Head of caudate nucleus (tissue), 42 donors: ENCODE measurements at regions not wholly inside any gene's neighbourhood (a gene's known extent, or its start where the extent isn't known, plus 50 kb on each side); places are given as distances from the start of the nearest gene placed in this dataset.

Source experiments
- DNase-seq, 42 donors: peaks; one replicate each; pipeline versions ENCODE4 v3.0.0 to v3.0.0-alpha.2; 2020 to 2021; ENCODE audit warnings: mixed read lengths in 7 of 42
- intact Hi-C: fragments of 100-400 bp; cut with DNase I; formaldehyde crosslinking; loops from one replicate; pipeline ENCODE4 v1.15.0; 2022

DNA sequence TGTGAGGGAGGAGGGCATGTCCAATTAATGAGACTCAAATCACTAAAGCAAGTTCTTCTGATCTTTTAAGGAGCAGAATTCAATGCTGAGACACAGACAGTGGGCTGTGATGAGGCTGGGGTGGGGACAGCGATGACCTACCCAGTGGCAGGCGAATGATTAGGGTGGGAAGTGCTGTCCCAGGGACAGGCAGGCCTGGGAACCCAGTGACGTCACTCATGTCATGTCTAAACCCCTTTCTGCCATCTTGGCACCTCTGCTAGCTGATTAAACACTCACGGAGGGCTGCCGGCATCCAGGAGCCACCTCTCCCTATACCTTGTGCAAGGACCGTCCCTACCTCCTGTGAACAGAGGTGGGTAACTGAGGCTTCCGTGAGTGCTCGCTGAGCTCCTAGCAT is 1235.2 kb downstream of the TBC1D22A start:
- peak in 1 of 42 donors; percentile 4 for DNase-seq
- intact Hi-C loops = no loop called here

- DNase-seq = peak in 1 of 42 donors; percentile 22
- intact Hi-C loops = no loop called here
These were observed 1234.7 kb downstream of the TBC1D22A start for GRCh38 chr22:47997052-47997590.

- peak in 1 of 42 donors; percentile 10 for DNase-seq
These were observed 1234.0 kb downstream of the TBC1D22A start for GRCh38 chr22:47996446-47996857.

DNA sequence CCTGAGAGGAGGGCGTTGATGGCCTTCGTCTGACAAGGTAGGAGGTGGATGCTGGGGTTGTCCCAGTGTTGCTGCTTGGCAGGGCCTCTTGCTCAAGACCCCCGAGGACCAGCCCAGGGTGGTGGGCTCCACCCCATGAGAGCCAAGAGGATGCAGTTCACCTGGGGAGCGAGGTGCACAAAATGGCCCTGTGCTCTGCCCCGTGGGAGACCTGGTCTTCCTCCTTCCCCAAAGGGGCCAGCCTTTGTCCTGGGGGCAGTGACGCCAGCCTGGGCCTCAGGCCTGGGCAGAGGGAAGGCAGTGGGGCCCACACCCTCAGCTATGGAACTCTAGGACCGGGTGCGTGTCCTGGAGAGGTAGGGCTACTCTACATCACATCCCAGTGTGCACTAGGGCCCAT is 1233.3 kb downstream of the TBC1D22A start:
- intact Hi-C loops = no loop called here
- DNase-seq = peak in 1 of 42 donors; percentile 32

More at GRCh38 chr22:47996446-47996857, 1234.0 kb downstream of the TBC1D22A start:
- intact Hi-C loops = no loop called here

DNA sequence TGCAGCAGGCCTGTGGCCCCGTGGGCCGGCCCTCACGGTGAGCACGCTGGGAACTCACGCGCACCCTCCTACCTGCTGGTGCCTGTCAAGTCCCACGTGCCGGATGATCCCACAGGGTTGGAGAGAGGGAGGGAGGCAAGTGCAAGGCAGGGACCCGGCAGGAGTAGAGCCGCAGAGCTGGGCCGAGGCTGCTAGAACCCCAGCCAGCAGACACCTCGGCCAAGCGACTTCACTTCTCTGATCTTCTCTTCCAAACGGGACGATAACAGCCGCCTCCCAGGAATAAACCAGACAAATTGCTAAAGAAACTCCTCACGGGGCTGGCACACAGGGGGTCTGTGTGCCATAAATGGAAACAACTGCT is 1232.8 kb downstream of the TBC1D22A start:
- peak in 25 of 42 donors; percentile 13 to 58 (median 30) for DNase-seq
- intact Hi-C loops = no loop called here

GRCh38 chr22:47994601-47995263 is 1232.3 kb downstream of the TBC1D22A start:
- intact Hi-C loops = no loop called here
- DNase-seq = no peak

GRCh38 chr22:47994045-47994444 is 1231.6 kb downstream of the TBC1D22A start:
- DNase-seq = peak in 1 of 42 donors; percentile 16
- intact Hi-C loops = no loop called here

- no peak for DNase-seq
- intact Hi-C loops = no loop called here
These were observed 1228.0 kb downstream of the TBC1D22A start for GRCh38 chr22:47990481-47990880.

GRCh38 chr22:47987885-47988515 is 1225.5 kb downstream of the TBC1D22A start:
- intact Hi-C loops = no loop called here
- peak in 1 of 42 donors; percentile 9 for DNase-seq

- intact Hi-C loops = no loop called here
These were observed 1213.8 kb downstream of the TBC1D22A start for GRCh38 chr22:47976219-47976618.

DNA sequence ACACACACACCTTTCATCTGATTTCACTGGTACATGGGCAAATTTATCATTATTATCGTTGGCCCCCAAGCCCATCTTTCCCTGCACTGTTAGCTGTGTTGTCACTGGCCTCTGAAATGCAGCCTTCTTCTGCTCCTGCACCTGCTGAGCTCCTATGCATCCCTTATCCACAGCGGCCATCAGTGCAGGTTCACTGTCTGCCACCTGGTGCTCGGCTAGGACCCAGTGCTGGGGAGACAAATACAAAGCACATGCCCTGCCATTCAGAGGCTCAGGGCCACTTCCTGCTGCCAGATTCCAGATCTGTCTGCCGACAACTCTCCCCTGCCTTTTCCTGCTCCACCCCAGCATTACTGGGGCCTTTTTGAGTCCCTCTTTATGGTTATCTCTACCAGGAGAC is 1205.4 kb downstream of the TBC1D22A start:
- DNase-seq = no peak
- intact Hi-C loops = no loop called here

More at GRCh38 chr22:47976219-47976618, 1213.8 kb downstream of the TBC1D22A start:
- no peak for DNase-seq

GRCh38 chr22:47966316-47966715 is 1203.9 kb downstream of the TBC1D22A start:
- intact Hi-C loops = no loop called here
- DNase-seq = no peak

GRCh38 chr22:47965896-47966295 is 1203.4 kb downstream of the TBC1D22A start:
- intact Hi-C loops = no loop called here

DNA sequence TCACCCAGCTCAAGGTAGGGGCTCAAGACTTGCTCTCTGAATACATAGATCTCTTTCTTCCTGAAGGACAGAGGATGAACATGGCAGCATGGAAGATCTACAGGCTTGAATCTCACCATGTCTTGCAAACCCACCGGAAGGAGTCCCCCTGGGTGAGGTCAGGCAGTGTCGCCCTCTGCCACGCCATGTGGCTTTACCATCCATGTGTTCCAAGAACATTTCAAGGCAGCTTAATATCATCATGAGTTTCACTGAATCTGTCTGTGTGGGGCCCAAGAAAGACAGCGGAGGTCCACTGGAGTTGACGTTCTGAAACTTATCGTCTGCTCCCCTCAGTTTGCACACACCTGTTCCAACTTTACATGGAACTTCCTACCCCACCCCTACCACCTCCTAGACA is 1202.6 kb downstream of the TBC1D22A start:
- DNase-seq = no peak
- intact Hi-C loops = no loop called here

More at GRCh38 chr22:47965896-47966295, 1203.4 kb downstream of the TBC1D22A start:
- no peak for DNase-seq

DNA sequence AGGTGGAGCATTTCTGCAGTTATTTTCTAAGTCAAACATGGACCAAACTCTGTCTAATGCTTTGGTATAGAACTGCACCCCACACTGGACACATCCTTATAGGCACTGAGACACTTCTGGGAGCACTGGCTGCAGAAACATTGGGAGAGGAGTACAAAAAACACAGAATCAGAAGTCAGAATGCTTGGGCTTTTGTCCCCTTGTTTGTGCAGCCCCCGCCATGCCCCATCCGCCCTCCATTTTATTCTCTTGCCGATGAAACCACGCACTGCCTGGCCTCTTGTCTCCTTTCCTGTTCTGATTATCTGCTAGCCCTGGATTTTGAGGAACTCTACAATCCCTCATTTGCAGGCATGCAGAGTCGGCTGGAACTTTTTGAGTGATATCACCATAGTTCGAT is 1201.2 kb downstream of the TBC1D22A start:
- intact Hi-C loops = no loop called here
- no peak for DNase-seq

DNA sequence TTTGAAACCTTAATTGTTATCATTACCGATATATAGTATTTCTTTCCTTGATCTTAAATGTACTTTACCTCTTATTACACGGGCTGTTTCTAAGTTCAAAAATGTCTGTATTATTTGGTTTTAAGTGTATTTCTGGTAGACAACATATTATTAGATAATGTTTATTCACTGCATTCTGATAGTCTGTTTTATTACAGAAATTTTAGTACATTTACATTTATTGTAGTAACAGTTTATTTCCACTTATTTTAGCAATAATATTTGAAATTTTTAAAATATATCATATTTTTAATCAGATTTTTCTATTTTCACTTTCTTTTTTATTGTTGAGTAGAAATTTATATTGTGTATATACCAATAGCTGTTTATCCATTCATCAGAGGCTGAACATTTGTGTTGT is 1195.2 kb downstream of the TBC1D22A start:
- DNase-seq = no peak
- intact Hi-C loops = no loop called here

GRCh38 chr22:47954107-47954506 is 1191.7 kb downstream of the TBC1D22A start:
- no peak for DNase-seq
- intact Hi-C loops = no loop called here

GRCh38 chr22:47944941-47945340 is 1182.5 kb downstream of the TBC1D22A start:
- intact Hi-C loops = no loop called here
- no peak for DNase-seq

DNA sequence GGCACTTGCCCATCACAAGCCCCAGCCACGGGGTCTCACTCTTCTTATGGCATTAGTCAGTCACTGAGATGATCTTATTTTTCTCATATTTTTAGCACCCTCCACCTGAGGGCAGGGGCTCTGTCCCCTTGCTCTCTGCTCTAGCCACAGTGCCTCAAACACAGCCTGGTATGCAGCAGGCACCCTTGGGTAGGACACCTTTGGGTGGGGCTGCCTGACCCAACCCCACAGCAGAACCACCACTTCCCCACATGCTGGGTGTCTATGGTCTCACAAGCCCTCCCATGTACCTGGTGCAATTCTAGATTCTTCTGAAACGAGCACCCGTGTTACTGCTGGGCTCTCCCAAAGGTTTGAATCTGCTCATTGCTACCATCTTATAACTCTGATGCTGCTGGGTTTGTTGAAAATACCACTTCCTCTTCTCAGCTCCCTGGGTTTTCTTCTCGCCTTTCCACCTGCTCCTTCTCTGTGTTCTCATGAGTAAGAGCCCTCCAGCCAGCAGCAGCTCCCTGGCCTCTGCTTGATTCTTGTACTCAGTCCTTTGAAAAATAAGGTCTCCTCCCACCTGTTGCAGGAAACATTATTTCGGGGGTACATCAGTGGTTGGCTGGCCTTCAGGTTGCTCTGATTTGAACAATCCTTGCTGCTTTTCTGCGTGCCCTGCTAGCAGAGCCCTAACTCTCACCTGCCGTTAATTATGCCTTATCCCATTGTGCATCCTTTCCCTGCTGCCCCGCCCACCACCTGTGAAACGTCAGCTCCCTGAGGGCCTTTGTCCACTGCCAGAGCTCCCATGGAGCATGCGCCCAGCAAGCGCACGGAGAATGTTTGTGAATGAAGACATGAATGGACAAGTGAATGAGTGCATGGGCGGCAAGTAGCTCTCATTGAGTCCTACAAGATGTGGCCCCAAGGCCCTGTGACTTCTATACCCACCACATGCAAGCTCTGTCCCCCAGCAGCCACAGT is 1181.6 kb downstream of the TBC1D22A start:
- DNase-seq = peak in 2 of 42 donors; percentile 22 to 25
- intact Hi-C loops = no loop called here
